HG03159 (cell line): ENCODE measurements at regions not wholly inside any gene's neighbourhood (a gene's known extent, or its start where the extent isn't known, plus 50 kb on each side); places are given as distances from the start of the nearest gene placed in this dataset.
A peak's percentile ranks its signal among the peaks of the same experiment; 100 is the strongest.
"Not testable (repeated sequence)": the region's sequence is repeated elsewhere in the genome, so short reads cannot be mapped to it uniquely, and the experiment has no call there.

Experiments
- ATAC-seq: cut with Tn5 transposase; IDR thresholded peaks from one replicate; pipeline ENCODE4 v1.9.1; 2021; ENCODE audit warnings: mild to moderate bottlenecking, moderate library complexity; ENCODE audit not compliant: unreplicated experiment

- ATAC-seq: no peak
These were observed 141.6 kb upstream of the AADAT start for GRCh38 chr4:170231377-170231776.

- no peak for ATAC-seq
These were observed 140.5 kb upstream of the AADAT start for GRCh38 chr4:170230242-170230641.

- ATAC-seq: no peak
These were observed 139.2 kb upstream of the AADAT start for GRCh38 chr4:170229006-170229405.

GRCh38 chr4:170227928-170228327 is 138.2 kb upstream of the AADAT start:
- no peak for ATAC-seq

GRCh38 chr4:170226288-170226687 is 136.5 kb upstream of the AADAT start:
- ATAC-seq: no peak

GRCh38 chr4:170214731-170215130 is 125.0 kb upstream of the AADAT start:
- no peak for ATAC-seq

GRCh38 chr4:170214101-170214500 is 124.3 kb upstream of the AADAT start:
- ATAC-seq: no peak

- peak; percentile 71 for ATAC-seq
These were observed 113.0 kb upstream of the AADAT start for GRCh38 chr4:170202721-170203120.

GRCh38 chr4:170198747-170199146 is 109.0 kb upstream of the AADAT start:
- no peak for ATAC-seq

GRCh38 chr4:170194794-170195193 is 105.0 kb upstream of the AADAT start:
- ATAC-seq: not testable (repeated sequence)

- no peak for ATAC-seq
These were observed 103.7 kb upstream of the AADAT start for GRCh38 chr4:170193496-170193895.

GRCh38 chr4:170190265-170190664 is 100.5 kb upstream of the AADAT start:
- no peak for ATAC-seq

- ATAC-seq: no peak
These were observed 81.1 kb upstream of the AADAT start for GRCh38 chr4:170170861-170171260.

- no peak for ATAC-seq
These were observed 79.9 kb upstream of the AADAT start for GRCh38 chr4:170169699-170170098.

GRCh38 chr4:170167678-170168077 is 77.9 kb upstream of the AADAT start:
- no peak for ATAC-seq

- not testable (repeated sequence) for ATAC-seq
These were observed 76.4 kb upstream of the AADAT start for GRCh38 chr4:170166193-170166592.

- ATAC-seq: no peak
These were observed 72.7 kb upstream of the AADAT start for GRCh38 chr4:170162416-170162815.

- ATAC-seq: no peak
These were observed 67.9 kb upstream of the AADAT start for GRCh38 chr4:170157670-170158069.

- ATAC-seq: no peak
These were observed 55.4 kb upstream of the AADAT start for GRCh38 chr4:170145120-170145519.

- no peak for ATAC-seq
These were observed 50.0 kb upstream of the AADAT start for GRCh38 chr4:170139764-170140163.
